Lung microvascular endothelial cell (primary cell): ENCODE measurements at regions not wholly inside any gene's neighbourhood (a gene's known extent, or its start where the extent isn't known, plus 50 kb on each side); places are given as distances from the start of the nearest gene placed in this dataset.

ENCODE experiments used
- DNase-seq, 2 donors: peaks; one replicate each; pipeline versions ENCODE4 v3.0.0 to v3.0.0-alpha.2; 2010; ENCODE audit warnings: low read depth in 2 of 2

- DNase-seq: no peak
Observed at GRCh38 chr13:109645831-109646230, 140.6 kb downstream of the IRS2 start.

- no peak for DNase-seq
Observed at GRCh38 chr13:109644956-109645355, 141.4 kb downstream of the IRS2 start.

GRCh38 chr13:109644069-109644750, 142.2 kb downstream of the IRS2 start:
- DNase-seq: no peak

- no peak for DNase-seq
Observed at GRCh38 chr13:109642358-109642757, 144.0 kb downstream of the IRS2 start.

GRCh38 chr13:109636736-109637135, 149.6 kb downstream of the IRS2 start:
- no peak for DNase-seq

GRCh38 chr13:109631069-109631468, 155.3 kb downstream of the IRS2 start:
- no peak for DNase-seq

GRCh38 chr13:109630271-109630670, 156.1 kb downstream of the IRS2 start:
- no peak for DNase-seq

- no peak for DNase-seq
Observed at GRCh38 chr13:109629737-109630136, 156.6 kb downstream of the IRS2 start.

- DNase-seq: no peak
Observed at GRCh38 chr13:109628251-109628699, 158.1 kb downstream of the IRS2 start.

- DNase-seq: no peak
Observed at GRCh38 chr13:109627649-109628048, 158.7 kb downstream of the IRS2 start.

GRCh38 chr13:109626386-109627171, 159.8 kb downstream of the IRS2 start:
- DNase-seq: no peak

GRCh38 chr13:109625156-109625555, 161.2 kb downstream of the IRS2 start:
- DNase-seq: no peak

GRCh38 chr13:109622006-109622405, 164.4 kb downstream of the IRS2 start:
- DNase-seq: no peak

- no peak for DNase-seq
Observed at GRCh38 chr13:109615721-109616420, 170.5 kb downstream of the IRS2 start.

- DNase-seq: no peak
Observed at GRCh38 chr13:109611912-109612691, 174.3 kb downstream of the IRS2 start.

- peak; percentile 1 to 29 for DNase-seq
Observed at GRCh38 chr13:109610517-109610916, 175.9 kb downstream of the IRS2 start.

GRCh38 chr13:109608503-109608902, 177.9 kb downstream of the IRS2 start:
- no peak for DNase-seq

GRCh38 chr13:109608059-109608458, 178.3 kb downstream of the IRS2 start:
- no peak for DNase-seq

GRCh38 chr13:109606520-109606919, 179.9 kb downstream of the IRS2 start:
- no peak for DNase-seq

- DNase-seq: no peak
Observed at GRCh38 chr13:109605846-109606245, 180.5 kb downstream of the IRS2 start.

- no peak for DNase-seq
Observed at GRCh38 chr13:109604894-109605293, 181.5 kb downstream of the IRS2 start.

- DNase-seq: no peak
Observed at GRCh38 chr13:109602356-109602755, 184.0 kb downstream of the IRS2 start.
